ACC112 (cell line): ENCODE measurements at regions not wholly inside any gene's neighbourhood (a gene's known extent, or its start where the extent isn't known, plus 50 kb on each side); places are given as distances from the start of the nearest gene placed in this dataset.

ENCODE experiments used
- H2AFZ ChIP-seq: fragments of 200-600 bp; sonication (generic); one replicate; pipeline ENCODE4 v1.6.0; 2017; ENCODE audit warnings: antibody characterized with exemption, low read length; ENCODE audit not compliant: unreplicated experiment
- H3K27ac ChIP-seq: fragments of 200-600 bp; sonication (generic); 2 replicates; pipeline ENCODE4 v1.5.1; 2014; ENCODE audit warnings: low read depth, mild to moderate bottlenecking, antibody characterized with exemption, low read length, moderate library complexity
- H3K27me3 ChIP-seq: fragments of 200-600 bp; sonication (generic); 2 replicates; pipeline ENCODE4 v1.6.1; 2014; ENCODE audit warnings: mild to moderate bottlenecking, antibody characterized with exemption, low read length, moderate library complexity, mixed read lengths; ENCODE audit not compliant: insufficient read depth
- H3K36me3 ChIP-seq: fragments of 200-600 bp; sonication (generic); 2 replicates; pipeline ENCODE4 v1.6.1; 2016; ENCODE audit warnings: mild to moderate bottlenecking, antibody characterized with exemption, low read length, moderate library complexity, mixed read lengths; ENCODE audit not compliant: insufficient read depth
- H3K4me1 ChIP-seq: fragments of 200-600 bp; sonication (generic); one replicate; pipeline ENCODE4 v1.6.1; 2016; ENCODE audit warnings: low read length, mixed read lengths; ENCODE audit not compliant: insufficient read depth, unreplicated experiment, control insufficient read depth
- H3K4me3 ChIP-seq: fragments of 200-600 bp; sonication (generic); 2 replicates; pipeline ENCODE4 v1.5.1; 2014; ENCODE audit warnings: mild to moderate bottlenecking, low read depth, low read length
- H3K79me2 ChIP-seq: fragments of 200-600 bp; sonication (generic); one replicate; pipeline ENCODE4 v1.6.0; 2016; ENCODE audit warnings: low read length; ENCODE audit not compliant: control insufficient read depth, unreplicated experiment, insufficient read depth

DNA sequence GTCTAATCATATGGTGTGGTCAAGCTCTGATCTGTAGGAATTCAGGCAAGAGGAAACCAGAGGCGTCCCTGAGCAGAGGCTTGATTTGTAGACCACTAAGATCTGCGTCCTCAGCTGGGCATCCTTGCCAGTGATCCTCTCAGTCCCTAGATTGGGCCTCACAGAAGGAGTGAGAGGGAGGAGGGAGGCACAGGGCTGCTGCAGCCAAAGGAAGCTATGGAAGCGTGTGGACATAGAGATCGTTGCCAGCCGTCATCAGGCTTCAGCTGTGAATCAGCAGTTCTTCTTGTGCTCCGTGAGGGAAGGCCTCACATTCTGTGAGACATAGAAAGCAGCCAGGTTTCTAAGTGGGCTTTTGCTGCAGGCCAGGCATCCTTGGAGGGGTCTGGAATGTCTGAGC, 254.6 kb upstream of the KIRREL3 start:
- H3K4me1 ChIP-seq, result no peaks in the 10 kb centered on the region
- no peaks in the 10 kb centered on the region for H3K79me2 ChIP-seq
- no peaks in the 10 kb centered on the region for H3K27me3 ChIP-seq
- H3K27ac ChIP-seq, result no peak overlapping the region
- H2AFZ ChIP-seq, result no peak overlapping the region
- H3K4me3 ChIP-seq, result no peak overlapping the region
- H3K36me3 ChIP-seq, result no peaks in the 10 kb centered on the region

DNA sequence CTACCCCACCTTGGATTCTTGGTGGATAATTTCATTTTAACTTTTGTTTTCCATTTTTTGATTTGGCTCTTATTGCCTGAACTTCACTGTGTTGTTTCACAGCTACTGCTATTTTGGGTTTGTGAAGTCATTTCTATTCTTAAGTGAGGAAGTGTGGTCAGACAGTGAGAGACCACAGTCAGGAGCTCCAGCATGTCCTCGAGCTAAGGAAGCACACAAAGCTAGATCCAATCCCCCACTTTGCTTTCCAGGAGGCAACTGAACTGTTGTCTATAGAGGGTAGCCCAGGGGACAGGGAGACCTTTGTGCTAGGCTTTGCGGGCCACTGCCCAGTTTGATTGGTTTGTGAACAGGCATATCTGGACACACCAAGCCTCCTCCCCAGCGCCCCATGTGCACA, 251.8 kb upstream of the KIRREL3 start:
- Histone ChIP-seq H3K27ac (no peak overlapping the region), H3K79me2 (no peaks in the 10 kb centered on the region), H3K36me3 (no peaks in the 10 kb centered on the region), H3K4me3 (no peak overlapping the region), H3K4me1 (no peaks in the 10 kb centered on the region), H3K27me3 (no peaks in the 10 kb centered on the region), H2AFZ (no peak overlapping the region)

DNA sequence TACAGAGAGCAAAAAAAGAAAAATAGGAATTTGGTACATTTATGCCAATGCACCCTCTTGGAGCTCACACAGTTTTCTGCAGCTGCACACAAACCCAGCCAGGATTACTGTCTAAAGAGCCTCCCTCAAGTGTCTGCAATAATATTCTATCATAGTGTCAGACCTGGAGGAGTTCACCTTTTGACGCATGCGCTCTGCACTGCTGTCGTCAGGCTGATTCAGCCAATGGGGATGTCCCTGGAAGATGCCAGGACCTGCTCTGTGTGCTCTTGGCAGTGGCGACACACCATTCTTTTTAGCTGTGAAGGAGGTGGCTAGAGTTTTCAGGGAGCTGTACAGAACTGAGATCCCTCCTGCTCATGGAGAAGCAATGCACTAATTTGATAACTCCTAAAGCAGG, 249.0 kb upstream of the KIRREL3 start:
- Histone ChIP-seq H3K79me2 (no peaks in the 10 kb centered on the region), H3K4me1 (no peaks in the 10 kb centered on the region), H3K4me3 (no peak overlapping the region), H3K36me3 (no peaks in the 10 kb centered on the region), H3K27ac (no peak overlapping the region), H2AFZ (no peak overlapping the region), H3K27me3 (no peaks in the 10 kb centered on the region)

DNA sequence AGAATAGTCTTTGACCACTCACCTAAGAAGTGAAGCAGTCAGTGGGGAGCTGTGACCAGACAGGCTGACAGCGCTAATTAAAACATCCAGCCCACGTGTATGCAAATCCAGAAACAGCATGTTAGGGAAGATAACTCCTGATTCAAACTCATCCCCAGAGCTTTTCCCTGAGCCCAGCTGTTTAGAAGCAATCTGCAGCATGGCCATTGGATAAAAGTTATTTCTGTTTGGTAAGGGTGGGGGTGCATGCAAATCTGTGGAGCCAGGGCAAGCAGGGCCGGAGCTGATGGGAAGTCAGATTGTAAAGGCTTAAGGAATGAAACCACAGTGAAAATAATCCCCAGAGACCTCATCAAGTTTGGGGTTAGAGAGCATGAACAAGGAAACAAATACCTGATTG, 247.9 kb upstream of the KIRREL3 start:
- Histone ChIP-seq H3K36me3 (no peaks in the 10 kb centered on the region), H2AFZ (no peak overlapping the region), H3K4me1 (no peaks in the 10 kb centered on the region), H3K27me3 (no peaks in the 10 kb centered on the region), H3K79me2 (no peaks in the 10 kb centered on the region), H3K4me3 (no peak overlapping the region), H3K27ac (no peak overlapping the region)

DNA sequence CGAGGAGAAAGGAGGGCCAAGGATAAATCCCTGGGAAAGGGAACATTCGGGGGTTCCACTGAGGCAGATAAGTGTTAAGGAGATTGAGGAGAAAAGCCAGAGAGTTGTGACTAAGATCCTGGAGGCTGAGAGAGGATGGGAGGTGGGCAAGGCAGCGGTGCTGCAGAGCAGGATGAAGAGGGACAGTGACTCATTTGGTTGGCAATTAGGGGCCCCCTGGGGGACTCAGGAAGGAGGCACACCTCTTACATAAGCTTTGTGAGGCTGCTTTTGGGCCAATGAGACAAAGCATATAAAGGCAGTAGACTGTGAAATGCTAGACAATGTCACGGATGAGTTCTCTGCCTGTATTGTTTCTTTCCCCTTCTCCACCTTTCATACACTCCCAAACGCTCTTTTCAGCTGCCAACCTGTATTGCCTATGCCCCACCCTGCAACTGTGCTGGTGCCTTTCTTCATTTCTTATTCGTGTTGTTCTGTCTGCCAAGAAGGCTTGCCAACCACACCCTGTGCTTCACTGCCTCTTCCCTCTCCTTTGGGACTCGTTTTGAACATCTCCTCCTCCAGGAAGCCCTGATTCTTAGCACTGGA, 246.8 kb upstream of the KIRREL3 start:
- Histone ChIP-seq H3K79me2 (no peaks in the 10 kb centered on the region), H3K4me3 (no peak overlapping the region), H3K27me3 (no peaks in the 10 kb centered on the region), H2AFZ (no peak overlapping the region), H3K4me1 (no peaks in the 10 kb centered on the region), H3K36me3 (no peaks in the 10 kb centered on the region), H3K27ac (no peak overlapping the region)

DNA sequence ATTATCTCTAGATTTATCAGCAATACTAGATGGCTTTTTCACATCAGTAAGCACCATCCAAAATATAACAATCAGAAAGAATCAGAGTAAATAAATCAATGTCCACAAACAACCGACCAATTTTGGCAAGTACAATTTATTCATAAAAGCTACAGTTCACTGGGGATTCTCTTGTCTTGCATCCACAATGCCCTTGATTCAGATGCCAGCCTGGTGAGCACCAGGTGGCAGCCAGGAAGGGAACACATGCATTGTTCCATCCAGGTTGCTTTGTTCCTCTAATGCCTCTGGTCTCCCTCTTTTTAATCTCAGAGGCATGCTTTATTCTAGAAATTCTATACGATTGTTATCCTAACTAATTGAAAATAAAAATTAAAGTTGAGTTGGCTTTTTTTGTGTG, 242.1 kb upstream of the KIRREL3 start:
- Histone ChIP-seq H3K36me3 (no peaks in the 10 kb centered on the region), H3K4me3 (no peak overlapping the region), H2AFZ (no peak overlapping the region), H3K27me3 (no peaks in the 10 kb centered on the region), H3K4me1 (no peaks in the 10 kb centered on the region), H3K27ac (no peak overlapping the region), H3K79me2 (no peaks in the 10 kb centered on the region)

DNA sequence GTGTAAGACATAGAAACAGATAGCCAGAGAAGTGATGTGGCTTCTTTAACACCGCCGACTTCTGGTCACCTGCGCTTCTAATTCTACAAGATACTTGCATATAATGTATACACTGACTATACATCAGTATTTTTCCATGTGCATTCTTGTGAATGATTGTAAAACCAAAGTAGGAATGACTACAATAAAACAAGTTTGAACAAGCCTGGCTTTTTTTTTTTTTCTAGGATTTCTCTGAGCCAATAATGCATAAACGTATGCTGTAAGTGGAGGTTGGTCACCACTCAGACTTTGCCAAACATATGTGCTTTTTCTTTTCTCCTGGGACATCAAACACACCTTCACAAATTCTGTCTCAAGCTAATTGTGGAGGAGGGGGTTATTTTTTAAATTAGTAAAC, 237.8 kb upstream of the KIRREL3 start:
- no peak overlapping the region for H2AFZ ChIP-seq
- H3K4me1 ChIP-seq, result no peaks in the 10 kb centered on the region
- H3K4me3 ChIP-seq, result no peak overlapping the region
- H3K79me2 ChIP-seq, result no peaks in the 10 kb centered on the region
- H3K27me3 ChIP-seq, result no peaks in the 10 kb centered on the region
- H3K27ac ChIP-seq, result no peak overlapping the region
- H3K36me3 ChIP-seq, result no peaks in the 10 kb centered on the region

DNA sequence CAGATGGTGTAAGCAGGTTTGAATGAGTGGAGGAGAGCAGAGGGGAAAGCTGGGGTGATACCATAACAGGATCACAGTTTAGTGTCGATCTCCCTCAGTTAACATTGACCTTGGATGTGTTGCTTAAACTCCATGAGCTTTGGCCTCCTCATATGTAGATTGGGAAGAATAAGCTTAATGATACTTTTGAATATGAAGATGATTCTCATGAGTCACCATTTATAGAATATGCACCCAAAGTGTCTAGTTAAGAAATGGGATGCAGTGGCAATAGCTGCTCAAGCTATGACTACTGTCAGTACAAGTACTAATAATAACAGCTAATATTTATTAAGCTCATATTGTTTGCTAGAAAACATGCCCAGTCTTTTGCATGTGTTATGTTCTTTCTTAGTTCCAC, 236.2 kb upstream of the KIRREL3 start:
- Histone ChIP-seq H3K27ac (no peak overlapping the region), H3K4me1 (no peaks in the 10 kb centered on the region), H3K79me2 (no peaks in the 10 kb centered on the region), H3K27me3 (no peaks in the 10 kb centered on the region), H3K36me3 (no peaks in the 10 kb centered on the region), H2AFZ (no peak overlapping the region), H3K4me3 (no peak overlapping the region)

DNA sequence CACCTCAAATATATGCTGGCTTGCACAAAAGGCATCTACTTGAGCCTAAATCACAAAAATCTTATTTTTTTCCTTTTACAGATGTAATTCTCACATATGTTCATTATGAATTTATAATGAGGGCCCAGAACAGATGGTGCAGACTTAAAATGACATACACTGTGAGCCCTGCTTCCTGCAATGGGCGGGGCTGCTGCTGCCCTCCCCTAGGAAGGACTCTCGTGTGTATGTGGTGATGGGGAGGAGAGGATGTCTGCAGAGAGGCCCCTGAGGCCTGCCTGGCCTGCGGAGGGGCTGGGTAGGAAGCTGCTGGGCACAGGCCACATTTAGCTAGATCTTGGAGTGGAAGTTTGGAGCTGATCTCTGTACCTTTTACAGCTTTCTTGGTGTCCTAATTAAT, 233.4 kb upstream of the KIRREL3 start:
- Histone ChIP-seq H3K36me3 (no peaks in the 10 kb centered on the region), H3K4me1 (no peaks in the 10 kb centered on the region), H2AFZ (no peak overlapping the region), H3K4me3 (no peak overlapping the region), H3K79me2 (no peaks in the 10 kb centered on the region), H3K27ac (no peak overlapping the region), H3K27me3 (no peaks in the 10 kb centered on the region)

DNA sequence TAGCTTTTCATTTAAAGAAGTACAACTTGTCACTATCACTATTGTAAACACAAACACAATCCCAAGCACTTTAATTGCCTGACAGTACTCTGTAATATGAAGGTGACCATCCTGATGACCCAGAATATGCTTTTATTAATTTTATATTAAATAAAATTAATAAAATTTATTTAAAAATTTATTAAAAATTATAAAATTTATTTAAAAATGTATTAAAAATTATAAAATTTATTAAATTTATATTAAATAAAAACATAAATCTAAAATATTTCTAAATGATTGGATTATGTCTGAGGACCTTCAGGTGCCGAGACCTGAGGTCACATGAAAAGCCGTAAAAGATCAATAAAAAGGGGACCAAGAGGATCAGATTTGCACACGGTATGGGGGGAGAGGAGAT, 229.8 kb upstream of the KIRREL3 start:
- Histone ChIP-seq H2AFZ (no peak overlapping the region), H3K79me2 (no peaks in the 10 kb centered on the region), H3K4me1 (no peaks in the 10 kb centered on the region), H3K27me3 (no peaks in the 10 kb centered on the region), H3K36me3 (no peaks in the 10 kb centered on the region), H3K4me3 (no peak overlapping the region), H3K27ac (no peak overlapping the region)

DNA sequence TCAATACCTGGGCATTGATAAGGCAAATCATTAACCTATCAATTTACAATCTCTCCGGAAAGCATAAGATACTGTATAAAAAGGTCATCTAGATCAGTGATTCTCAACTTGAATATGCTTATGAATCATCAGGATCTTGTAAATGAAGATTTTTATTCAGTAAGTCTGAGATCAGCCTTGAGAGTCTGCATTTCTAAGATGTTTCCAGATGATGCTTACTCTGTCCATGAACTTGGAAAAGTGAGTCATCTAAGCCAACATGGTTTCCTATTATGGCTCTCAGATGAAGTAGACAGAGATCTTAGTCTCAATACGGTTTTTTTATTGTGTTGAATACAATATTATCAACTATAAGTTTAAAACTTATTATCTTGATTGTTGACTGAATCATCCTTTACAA, 226.4 kb upstream of the KIRREL3 start:
- no peaks in the 10 kb centered on the region for H3K79me2 ChIP-seq
- no peak overlapping the region for H3K27ac ChIP-seq
- no peaks in the 10 kb centered on the region for H3K36me3 ChIP-seq
- no peaks in the 10 kb centered on the region for H3K4me1 ChIP-seq
- no peak overlapping the region for H2AFZ ChIP-seq
- H3K27me3 ChIP-seq, result no peaks in the 10 kb centered on the region
- H3K4me3 ChIP-seq, result no peak overlapping the region
